Uterus (tissue), 3 donors: ENCODE measurements at regions not wholly inside any gene's neighbourhood (a gene's known extent, or its start where the extent isn't known, plus 50 kb on each side); places are given as distances from the start of the nearest gene placed in this dataset.
"Not testable (repeated sequence)": the region's sequence is repeated elsewhere in the genome, so short reads cannot be mapped to it uniquely, and the experiment has no call there.

Experiments
- DNase-seq, 2 donors: peaks; one replicate each; pipeline ENCODE4 v3.0.0-alpha.2; 2019 to 2020
- H3K27ac ChIP-seq, 2 donors: fragments of 200-600 bp; sonication (generic); 1 replicate in 1 of 2; 2 replicates in 1 of 2; pipeline ENCODE4 v1.5.1; 2016 to 2018
- H3K27me3 ChIP-seq, 2 donors: fragments of 200-600 bp; sonication (generic); one replicate each; pipeline ENCODE4 v1.5.1; 2018 to 2019; ENCODE audit warnings: control low read depth in 1 of 2
- H3K36me3 ChIP-seq, 2 donors: fragments of 200-600 bp; sonication (generic); one replicate each; pipeline ENCODE4 v1.5.1; 2019; ENCODE audit warnings: control low read depth in 1 of 2
- H3K4me1 ChIP-seq, 2 donors: fragments of 200-600 bp; sonication (generic); one replicate each; pipeline ENCODE4 v1.5.1; 2018 to 2019; ENCODE audit warnings: control low read depth in 1 of 2
- H3K4me3 ChIP-seq, 2 donors: fragments of 200-600 bp; sonication (generic); 1 replicate in 1 of 2; 2 replicates in 1 of 2; pipeline ENCODE4 v1.5.1; 2018 to 2019; ENCODE audit warnings: mild to moderate bottlenecking in 1 of 2
- H3K9me3 ChIP-seq, 2 donors: fragments of 200-600 bp; sonication (generic); one replicate each; pipeline ENCODE4 v1.5.1; 2019; ENCODE audit warnings: control low read depth in 1 of 2
- POLR2A ChIP-seq, 2 donors: fragments of 450-650 bp; IDR thresholded peaks; one replicate each; pipeline ENCODE4 v1.6.1; 2016; ENCODE audit warnings: antibody characterized with exemption in 2 of 2, mild to moderate bottlenecking in 1 of 2, moderate library complexity in 1 of 2
- intact Hi-C: fragments of 100-400 bp; cut with DNase I; formaldehyde crosslinking; loops from one replicate; pipeline ENCODE4 v1.15.1; 2023; ENCODE audit warnings: low total_unique reads
- TF ChIP-seq, protein P1 (sequence below), 4 experiments: fragments of 200-600 bp in 2 of 4; fragments of 450-650 bp in 2 of 4; sonication (generic) in 2 of 4; IDR thresholded peaks; one replicate each; pipeline ENCODE4 v1.5.1; 2016 to 2019; ENCODE audit warnings: antibody characterized with exemption in 4 of 4, mild to moderate bottlenecking in 2 of 4, moderate library complexity in 1 of 4
- donor health status: DM: yes; HTN: yes; CAD: no.

DNA sequence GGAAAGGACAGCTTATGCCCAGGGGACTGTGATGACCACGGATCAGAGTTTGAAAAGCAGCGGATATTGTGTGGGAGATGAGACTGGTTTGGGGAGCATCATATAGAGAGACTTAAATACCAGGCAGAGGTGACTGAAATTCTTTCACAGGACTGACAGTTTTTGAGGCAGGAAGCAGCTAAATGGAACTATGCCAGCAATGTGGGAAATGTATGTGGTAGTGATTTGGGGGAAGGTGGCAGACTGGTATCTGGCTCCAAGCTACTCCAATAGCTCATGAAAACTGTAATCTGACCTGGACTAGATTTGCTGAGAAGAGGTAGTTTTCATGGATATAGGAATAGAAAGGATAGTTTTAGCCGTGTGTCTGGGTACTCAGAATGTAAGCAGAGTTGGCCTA, 592.6 kb downstream of the REEP3 start:
- TF ChIP-seq, protein P1, sequence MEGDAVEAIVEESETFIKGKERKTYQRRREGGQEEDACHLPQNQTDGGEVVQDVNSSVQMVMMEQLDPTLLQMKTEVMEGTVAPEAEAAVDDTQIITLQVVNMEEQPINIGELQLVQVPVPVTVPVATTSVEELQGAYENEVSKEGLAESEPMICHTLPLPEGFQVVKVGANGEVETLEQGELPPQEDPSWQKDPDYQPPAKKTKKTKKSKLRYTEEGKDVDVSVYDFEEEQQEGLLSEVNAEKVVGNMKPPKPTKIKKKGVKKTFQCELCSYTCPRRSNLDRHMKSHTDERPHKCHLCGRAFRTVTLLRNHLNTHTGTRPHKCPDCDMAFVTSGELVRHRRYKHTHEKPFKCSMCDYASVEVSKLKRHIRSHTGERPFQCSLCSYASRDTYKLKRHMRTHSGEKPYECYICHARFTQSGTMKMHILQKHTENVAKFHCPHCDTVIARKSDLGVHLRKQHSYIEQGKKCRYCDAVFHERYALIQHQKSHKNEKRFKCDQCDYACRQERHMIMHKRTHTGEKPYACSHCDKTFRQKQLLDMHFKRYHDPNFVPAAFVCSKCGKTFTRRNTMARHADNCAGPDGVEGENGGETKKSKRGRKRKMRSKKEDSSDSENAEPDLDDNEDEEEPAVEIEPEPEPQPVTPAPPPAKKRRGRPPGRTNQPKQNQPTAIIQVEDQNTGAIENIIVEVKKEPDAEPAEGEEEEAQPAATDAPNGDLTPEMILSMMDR (IDR thresholded peaks at IDR 0.05) = no peak
- no peak for TF ChIP-seq POLR2A (IDR thresholded peaks at IDR 0.05)
- no peak for DNase-seq
- H3K27ac ChIP-seq = no peak overlapping the region
- no peaks in the 10 kb centered on the region for H3K27me3 ChIP-seq
- intact Hi-C loops = no loop called here
- no peaks in the 10 kb centered on the region for H3K9me3 ChIP-seq
- H3K36me3 ChIP-seq = no peaks in the 10 kb centered on the region
- no peak overlapping the region for H3K4me3 ChIP-seq
- no peaks in the 10 kb centered on the region for H3K4me1 ChIP-seq

DNA sequence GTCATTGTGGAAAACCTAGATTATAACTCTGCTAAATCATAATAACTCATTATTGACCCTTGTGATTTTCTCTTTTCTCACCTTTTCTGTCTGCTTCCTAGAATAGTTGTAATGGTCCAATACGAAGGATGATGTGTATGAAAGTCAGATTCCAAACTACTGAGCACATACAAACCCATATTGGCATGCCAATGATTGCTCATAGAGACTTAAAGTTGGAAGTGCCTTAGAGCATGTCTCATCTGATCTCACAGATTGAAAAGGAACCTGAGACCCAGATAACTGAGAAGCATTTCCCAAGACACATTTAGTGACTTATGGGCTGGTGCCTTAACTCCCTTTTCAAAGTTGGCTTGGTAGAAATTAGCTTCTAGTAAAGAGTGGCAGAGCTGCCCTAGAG, 594.3 kb downstream of the REEP3 start:
- H3K4me1 ChIP-seq = no peaks in the 10 kb centered on the region
- intact Hi-C loops = no loop called here
- no peaks in the 10 kb centered on the region for H3K27me3 ChIP-seq
- TF ChIP-seq POLR2A (IDR thresholded peaks at IDR 0.05) = no peak
- TF ChIP-seq, protein P1 (IDR thresholded peaks at IDR 0.05) = no peak
- H3K36me3 ChIP-seq = no peaks in the 10 kb centered on the region
- no peaks in the 10 kb centered on the region for H3K9me3 ChIP-seq
- no peak overlapping the region for H3K27ac ChIP-seq
- H3K4me3 ChIP-seq = no peak overlapping the region
- DNase-seq = no peak

DNA sequence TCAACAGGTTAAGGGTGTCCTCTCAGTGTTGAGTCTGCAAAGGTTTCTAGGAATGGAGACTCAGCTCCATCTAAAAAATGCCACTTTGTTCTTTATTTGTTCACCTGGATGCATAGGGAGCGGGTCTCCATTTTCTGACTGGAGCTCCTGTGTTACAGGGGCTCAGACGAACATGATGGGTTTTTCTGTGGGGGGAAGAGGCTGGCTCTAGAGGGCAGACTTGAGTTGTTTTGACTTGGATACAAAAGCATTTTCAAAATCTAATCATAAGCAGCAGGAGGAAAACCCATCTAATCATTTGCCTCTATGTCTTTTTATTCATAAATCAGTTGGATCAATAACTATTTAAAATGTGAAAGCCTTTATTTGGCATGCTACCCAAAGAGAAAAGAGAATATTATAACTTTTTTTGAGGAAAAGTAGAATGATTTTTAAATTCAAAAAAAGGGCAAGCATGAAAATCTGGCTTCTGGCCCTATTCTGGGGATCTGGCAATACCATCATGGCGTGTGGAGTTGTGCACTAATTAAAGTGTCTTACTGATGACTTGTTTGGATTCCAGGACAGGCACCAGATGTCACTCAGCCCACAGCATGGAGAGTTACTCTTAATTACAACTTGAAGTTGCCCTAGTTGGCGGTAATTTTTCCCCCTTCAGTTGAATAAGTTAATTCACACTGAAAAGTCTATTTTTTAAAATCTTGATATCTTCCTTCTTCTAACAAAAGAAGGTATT, 594.9 kb downstream of the REEP3 start:
- Histone ChIP-seq H3K4me1 (no peaks in the 10 kb centered on the region), H3K9me3 (no peaks in the 10 kb centered on the region), H3K27me3 (no peaks in the 10 kb centered on the region), H3K36me3 (no peaks in the 10 kb centered on the region), H3K27ac (no peak overlapping the region), H3K4me3 (no peak overlapping the region)
- DNase-seq = no peak
- TF ChIP-seq POLR2A (IDR thresholded peaks at IDR 0.05) = no peak
- TF ChIP-seq, protein P1 (IDR thresholded peaks at IDR 0.05) = no peak
- intact Hi-C loops = no loop called here

DNA sequence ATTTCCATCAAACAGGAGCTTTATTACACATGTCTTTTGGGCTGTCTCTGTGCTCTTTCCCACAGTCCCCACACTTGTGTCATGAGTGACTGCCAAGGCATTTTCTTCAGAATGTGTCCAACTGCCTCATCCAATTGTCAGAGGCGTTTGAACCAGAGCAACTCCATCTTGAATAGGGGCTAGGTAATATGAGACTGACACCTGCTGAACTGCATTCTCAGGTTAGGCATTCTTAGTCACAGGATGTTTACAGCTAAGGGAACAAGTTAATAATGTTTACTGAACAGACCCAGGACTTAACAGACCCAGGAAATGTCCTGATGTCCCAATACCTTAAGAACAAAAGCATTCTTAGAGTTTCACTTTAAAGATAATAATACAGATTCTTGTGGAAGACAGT, 595.5 kb downstream of the REEP3 start:
- intact Hi-C loops = no loop called here
- no peak for DNase-seq
- Histone ChIP-seq H3K9me3 (no peaks in the 10 kb centered on the region), H3K4me3 (no peak overlapping the region), H3K27ac (no peak overlapping the region), H3K36me3 (no peaks in the 10 kb centered on the region), H3K27me3 (no peaks in the 10 kb centered on the region), H3K4me1 (no peaks in the 10 kb centered on the region)
- TF ChIP-seq, protein P1 (IDR thresholded peaks at IDR 0.05) = no peak

DNA sequence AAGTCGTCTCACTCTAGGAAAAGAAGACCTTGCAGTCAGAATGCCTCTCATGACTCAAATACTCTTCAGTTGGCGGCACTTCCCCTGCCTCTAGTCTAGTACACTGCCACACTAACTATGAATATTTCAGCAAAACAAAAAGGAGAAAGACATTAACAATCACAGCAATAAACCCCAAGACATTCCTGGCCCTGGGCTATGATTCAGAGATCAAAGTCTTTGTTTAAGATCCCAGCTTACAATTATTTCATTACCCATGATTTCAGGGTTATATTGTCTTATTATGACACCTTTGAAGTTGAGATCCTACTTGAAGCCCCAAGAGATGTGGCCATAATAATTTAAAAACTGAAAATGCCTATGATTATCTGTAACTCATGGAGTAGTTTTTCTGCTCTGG, 597.5 kb downstream of the REEP3 start:
- Histone ChIP-seq H3K9me3 (no peaks in the 10 kb centered on the region), H3K27ac (no peak overlapping the region), H3K27me3 (no peaks in the 10 kb centered on the region), H3K4me1 (no peaks in the 10 kb centered on the region), H3K36me3 (no peaks in the 10 kb centered on the region), H3K4me3 (no peak overlapping the region)
- intact Hi-C loops = no loop called here
- no peak for TF ChIP-seq POLR2A (IDR thresholded peaks at IDR 0.05)
- TF ChIP-seq, protein P1 (IDR thresholded peaks at IDR 0.05) = no peak
- DNase-seq = no peak

DNA sequence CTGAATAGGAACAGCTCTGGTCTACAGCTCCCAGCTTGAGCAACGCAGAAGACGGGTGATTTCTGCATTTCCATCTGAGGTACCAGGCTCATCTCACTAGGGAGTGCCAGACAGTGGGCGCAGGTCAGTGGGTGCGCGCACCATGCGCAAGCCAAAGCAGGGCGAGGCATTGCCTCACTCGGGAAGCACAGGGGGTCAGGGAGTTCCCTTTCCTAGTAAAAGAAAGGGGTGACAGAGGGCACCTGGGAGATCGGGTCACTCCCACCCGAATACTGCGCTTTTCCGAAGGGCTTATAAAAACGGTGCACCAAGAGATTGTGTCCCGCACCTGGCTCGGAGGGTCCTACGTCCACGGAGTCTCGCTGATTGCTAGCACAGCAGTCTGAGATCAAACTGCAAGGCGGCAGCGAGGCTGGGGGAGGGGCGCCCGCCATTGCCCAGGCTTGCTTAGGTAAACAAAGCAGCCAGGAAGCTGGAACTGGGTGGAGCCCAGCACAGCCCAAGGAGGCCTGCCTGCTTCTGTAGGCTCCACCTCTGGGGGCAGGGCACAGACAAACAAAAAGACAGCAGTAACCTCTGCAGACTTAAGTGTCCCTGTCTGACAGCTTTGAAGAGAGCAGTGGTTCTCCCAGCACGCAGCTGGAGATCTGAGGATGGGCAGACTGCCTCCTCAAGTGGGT, 599.2 kb downstream of the REEP3 start:
- H3K36me3 ChIP-seq, H3K9me3 ChIP-seq, H3K4me1 ChIP-seq, H3K4me3 ChIP-seq, intact Hi-C loops, H3K27ac ChIP-seq, DNase-seq, H3K27me3 ChIP-seq: not testable (repeated sequence)
